ENCODE measurements at regions not wholly inside any gene's neighbourhood (a gene's known extent, or its start where the extent isn't known, plus 50 kb on each side); places are given as distances from the start of the nearest gene placed in this dataset.
"Not testable (repeated sequence)": the region's sequence is repeated elsewhere in the genome, so short reads cannot be mapped to it uniquely, and the experiment has no call there.

DNA sequence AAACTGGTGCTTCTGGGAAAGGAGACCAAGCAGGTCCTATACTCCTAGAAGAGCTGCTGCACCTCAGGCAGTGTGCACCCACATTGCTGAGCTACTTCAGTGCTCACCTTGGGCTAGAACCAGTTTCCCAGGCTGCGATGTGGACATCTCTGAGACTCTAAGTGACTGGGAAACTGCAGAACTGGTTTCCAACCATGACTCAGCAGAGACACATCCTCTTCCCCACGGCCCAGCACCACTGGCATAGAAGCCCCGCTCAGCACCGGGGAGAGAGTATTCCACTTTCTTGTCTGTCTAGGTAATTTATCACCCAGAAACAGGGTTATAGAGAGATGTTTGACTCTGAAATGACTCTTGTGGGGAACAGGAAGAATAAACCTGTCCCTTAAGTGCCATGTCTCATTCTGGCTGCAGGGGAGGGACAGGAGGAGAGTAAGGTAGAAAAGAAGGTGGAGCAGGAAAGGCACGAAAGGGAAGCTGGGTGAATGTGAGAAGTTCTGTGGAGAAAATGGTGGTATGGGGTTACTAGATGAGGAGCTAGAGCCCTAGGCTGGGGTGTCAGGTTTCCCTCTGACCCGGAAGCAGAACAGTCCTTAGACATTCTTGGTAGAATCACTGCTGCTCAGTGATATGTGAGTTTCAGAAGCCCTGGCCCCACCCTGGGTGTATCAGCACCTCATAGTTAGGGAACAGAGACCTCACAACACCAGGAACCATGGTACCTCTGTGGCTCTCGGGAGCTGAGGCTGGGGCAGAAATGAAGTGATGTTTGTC is 340.4 kb upstream of the NCAM1 start:
- Histone ChIP-seq H3K27ac (ENCODE audit: low read depth, low read length) (no peak overlapping the region), H4K20me1 (ENCODE audit: insufficient read depth, low read length) (no peaks in the 10 kb centered on the region), H3K4me3 (ENCODE audit: insufficient read depth, low read length) (no peak overlapping the region), H2AFZ (ENCODE audit: low read length) (no peak overlapping the region), H3K79me2 (ENCODE audit: insufficient read depth, low read length) (no peaks in the 10 kb centered on the region), H3K4me2 (ENCODE audit: insufficient read depth, low read length) (no peak overlapping the region), H3K9me3 (ENCODE audit: low read depth, low read length) (no peaks in the 10 kb centered on the region), H3K27me3 (ENCODE audit: insufficient read depth, low read length) (peaks cover 2% of the 10 kb centered on the region), H3K36me3 (ENCODE audit: insufficient read depth, low read length) (no peaks in the 10 kb centered on the region), H3K4me1 (ENCODE audit: insufficient read depth, low read length) (no peaks in the 10 kb centered on the region)
- TF ChIP-seq, protein P1, sequence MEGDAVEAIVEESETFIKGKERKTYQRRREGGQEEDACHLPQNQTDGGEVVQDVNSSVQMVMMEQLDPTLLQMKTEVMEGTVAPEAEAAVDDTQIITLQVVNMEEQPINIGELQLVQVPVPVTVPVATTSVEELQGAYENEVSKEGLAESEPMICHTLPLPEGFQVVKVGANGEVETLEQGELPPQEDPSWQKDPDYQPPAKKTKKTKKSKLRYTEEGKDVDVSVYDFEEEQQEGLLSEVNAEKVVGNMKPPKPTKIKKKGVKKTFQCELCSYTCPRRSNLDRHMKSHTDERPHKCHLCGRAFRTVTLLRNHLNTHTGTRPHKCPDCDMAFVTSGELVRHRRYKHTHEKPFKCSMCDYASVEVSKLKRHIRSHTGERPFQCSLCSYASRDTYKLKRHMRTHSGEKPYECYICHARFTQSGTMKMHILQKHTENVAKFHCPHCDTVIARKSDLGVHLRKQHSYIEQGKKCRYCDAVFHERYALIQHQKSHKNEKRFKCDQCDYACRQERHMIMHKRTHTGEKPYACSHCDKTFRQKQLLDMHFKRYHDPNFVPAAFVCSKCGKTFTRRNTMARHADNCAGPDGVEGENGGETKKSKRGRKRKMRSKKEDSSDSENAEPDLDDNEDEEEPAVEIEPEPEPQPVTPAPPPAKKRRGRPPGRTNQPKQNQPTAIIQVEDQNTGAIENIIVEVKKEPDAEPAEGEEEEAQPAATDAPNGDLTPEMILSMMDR (IDR thresholded peaks at IDR 0.05; ENCODE audit: extremely low read depth, low read depth, low read length): no peak
- DNase-seq (ENCODE audit: insufficient read length, low spot score, missing footprints): peak; percentile 21

DNA sequence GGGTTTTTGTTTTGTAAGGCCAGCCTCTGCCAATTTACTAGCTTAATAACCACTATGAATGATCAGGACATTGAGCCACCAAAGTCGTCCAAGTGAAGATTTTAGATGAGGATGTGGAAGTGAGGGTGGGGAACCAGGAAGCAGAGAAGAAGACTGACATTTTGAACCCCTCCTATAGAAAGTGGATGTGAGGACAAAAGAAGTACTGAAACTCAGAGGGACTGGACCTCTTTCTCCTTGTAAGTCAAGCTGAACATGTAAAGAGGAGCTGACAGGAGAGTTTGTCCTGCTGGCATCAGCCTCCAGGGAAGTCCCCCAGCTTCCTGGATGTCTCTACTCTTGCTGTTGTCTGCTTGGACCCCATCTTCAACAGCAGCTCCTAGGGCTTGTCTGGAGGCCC is 338.2 kb upstream of the NCAM1 start:
- Histone ChIP-seq H3K9me3 (ENCODE audit: low read depth, low read length) (no peaks in the 10 kb centered on the region), H3K79me2 (ENCODE audit: insufficient read depth, low read length) (no peaks in the 10 kb centered on the region), H3K27me3 (ENCODE audit: insufficient read depth, low read length) (peaks cover 2% of the 10 kb centered on the region), H3K27ac (ENCODE audit: low read depth, low read length) (no peak overlapping the region), H4K20me1 (ENCODE audit: insufficient read depth, low read length) (no peaks in the 10 kb centered on the region), H3K4me2 (ENCODE audit: insufficient read depth, low read length) (no peak overlapping the region), H3K4me1 (ENCODE audit: insufficient read depth, low read length) (no peaks in the 10 kb centered on the region), H3K4me3 (ENCODE audit: insufficient read depth, low read length) (no peak overlapping the region), H3K36me3 (ENCODE audit: insufficient read depth, low read length) (no peaks in the 10 kb centered on the region), H2AFZ (ENCODE audit: low read length) (no peak overlapping the region)
- TF ChIP-seq, protein P1 (IDR thresholded peaks at IDR 0.05; ENCODE audit: extremely low read depth, low read depth, low read length): no peak
- DNase-seq (ENCODE audit: insufficient read length, low spot score, missing footprints): peak; percentile 5

GRCh38 chr11:112624431-112624830 is 336.8 kb upstream of the NCAM1 start:
- no peak overlapping the region for H2AFZ ChIP-seq (ENCODE audit: low read length)
- peaks cover 2% of the 10 kb centered on the region for H3K27me3 ChIP-seq (ENCODE audit: insufficient read depth, low read length)
- no peaks in the 10 kb centered on the region for H3K36me3 ChIP-seq (ENCODE audit: insufficient read depth, low read length)
- H4K20me1 ChIP-seq (ENCODE audit: insufficient read depth, low read length): no peaks in the 10 kb centered on the region
- no peaks in the 10 kb centered on the region for H3K9me3 ChIP-seq (ENCODE audit: low read depth, low read length)
- H3K79me2 ChIP-seq (ENCODE audit: insufficient read depth, low read length): no peaks in the 10 kb centered on the region
- H3K4me2 ChIP-seq (ENCODE audit: insufficient read depth, low read length): no peak overlapping the region
- no peak for DNase-seq (ENCODE audit: insufficient read length, low spot score, missing footprints)
- no peak overlapping the region for H3K27ac ChIP-seq (ENCODE audit: low read depth, low read length)
- no peaks in the 10 kb centered on the region for H3K4me1 ChIP-seq (ENCODE audit: insufficient read depth, low read length)
- TF ChIP-seq, protein P1 (IDR thresholded peaks at IDR 0.05; ENCODE audit: extremely low read depth, low read depth, low read length): no peak
- no peak overlapping the region for H3K4me3 ChIP-seq (ENCODE audit: insufficient read depth, low read length)

- DNase-seq (ENCODE audit: insufficient read length, low spot score, missing footprints): peak; percentile 55
- not testable (repeated sequence) for H4K20me1 ChIP-seq (ENCODE audit: insufficient read depth, low read length)
These were observed 336.2 kb upstream of the NCAM1 start for GRCh38 chr11:112624971-112625370.

More at GRCh38 chr11:112624971-112625370, 336.2 kb upstream of the NCAM1 start:
- not testable (repeated sequence) for H3K27ac ChIP-seq (ENCODE audit: low read depth, low read length); H3K36me3 ChIP-seq (ENCODE audit: insufficient read depth, low read length); H3K79me2 ChIP-seq (ENCODE audit: insufficient read depth, low read length); H2AFZ ChIP-seq (ENCODE audit: low read length); H3K4me2 ChIP-seq (ENCODE audit: insufficient read depth, low read length); H3K4me3 ChIP-seq (ENCODE audit: insufficient read depth, low read length); H3K4me1 ChIP-seq (ENCODE audit: insufficient read depth, low read length); H3K9me3 ChIP-seq (ENCODE audit: low read depth, low read length); H3K27me3 ChIP-seq (ENCODE audit: insufficient read depth, low read length)

All from osteoblast (primary cell).